ENCODE measurements at regions not wholly inside any gene's neighbourhood (a gene's known extent, or its start where the extent isn't known, plus 50 kb on each side); places are given as distances from the start of the nearest gene placed in this dataset.

DNA sequence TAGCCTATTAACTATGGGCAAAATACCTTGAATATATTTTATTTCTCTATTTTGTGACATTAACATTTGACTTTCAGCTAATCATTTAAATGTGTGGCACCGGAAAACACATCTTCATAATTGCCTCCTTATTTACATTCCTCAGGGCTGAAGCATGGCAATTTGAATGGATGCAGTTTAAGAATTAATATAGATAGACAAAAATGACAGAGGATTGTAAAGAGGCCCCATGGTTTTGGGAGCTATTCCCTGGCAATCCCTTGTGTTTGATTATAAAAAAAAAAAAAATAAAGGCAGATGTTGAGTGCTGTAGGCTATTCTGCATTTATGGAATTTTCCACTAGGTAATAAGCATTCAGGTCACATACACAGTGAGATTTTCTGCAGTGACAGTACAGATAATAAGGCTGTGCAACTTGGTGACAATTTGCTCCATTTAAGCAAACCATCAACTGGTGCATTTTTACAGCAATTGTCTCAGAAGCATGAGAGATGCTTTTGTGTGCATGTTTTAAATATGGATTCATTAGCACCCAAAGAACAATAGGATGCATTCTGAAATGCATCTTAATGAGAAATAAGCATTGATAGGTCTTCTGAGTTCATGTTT is 123.2 kb upstream of the SLC38A4 start:
- no peak for TF ChIP-seq BHLHE40 (IDR thresholded peaks at IDR 0.05; ENCODE audit: borderline replicate concordance)
- no peak for TF ChIP-seq CTBP1 (IDR thresholded peaks at IDR 0.05; ENCODE audit: borderline replicate concordance)
- no peak for TF ChIP-seq ARNT (IDR thresholded peaks at IDR 0.05)
- TF ChIP-seq SUZ12 (IDR thresholded peaks at IDR 0.05): no peak
- no peak for TF ChIP-seq ZNF384 (IDR thresholded peaks at IDR 0.05)
- no peak for TF ChIP-seq FOXM1 (IDR thresholded peaks at IDR 0.05; ENCODE audit: borderline replicate concordance)
- TF ChIP-seq NFRKB (IDR thresholded peaks at IDR 0.05): no peak
- TF ChIP-seq FOXA1 (IDR thresholded peaks at IDR 0.05): no peak
- no peak for TF ChIP-seq L3MBTL2 (conservative IDR thresholded peaks at IDR 0.05)
- no peak for TF ChIP-seq LEF1 (IDR thresholded peaks at IDR 0.05; ENCODE audit: borderline replicate concordance)
- no peak for TF ChIP-seq TARDBP (IDR thresholded peaks at IDR 0.05)

Data from HEK293T (cell line).